Smooth muscle cell (in vitro differentiated cells): ENCODE measurements at regions not wholly inside any gene's neighbourhood (a gene's known extent, or its start where the extent isn't known, plus 50 kb on each side); places are given as distances from the start of the nearest gene placed in this dataset.
A peak's percentile ranks its signal among the peaks of the same experiment; 100 is the strongest.

Experiments used
- DNase-seq: peaks from one replicate; lab custom pipeline; 2025; ENCODE audit not compliant: unreplicated experiment; lab: John Stamatoyannopoulos, UW
- H2AFZ ChIP-seq: fragments of 200-600 bp; sonication (generic); 2 replicates; pipeline ENCODE4 v1.6.0; 2016; ENCODE audit warnings: antibody characterized with exemption, low read depth, mild to moderate bottlenecking
- H3F3A ChIP-seq: fragments of 200-600 bp; sonication (generic); 2 replicates; pipeline ENCODE4 v1.6.0; 2017; ENCODE audit warnings: antibody characterized with exemption, low read depth
- H3K27ac ChIP-seq: fragments of 200-600 bp; sonication (generic); 2 replicates; pipeline ENCODE4 v1.5.1; 2016; ENCODE audit warnings: low read depth, mild to moderate bottlenecking
- H3K27me3 ChIP-seq: fragments of 200-600 bp; sonication (generic); 2 replicates; pipeline ENCODE4 v1.6.1; 2016; ENCODE audit warnings: low read depth, mild to moderate bottlenecking
- H3K36me3 ChIP-seq: fragments of 200-600 bp; sonication (generic); 2 replicates; pipeline ENCODE4 v1.5.1; 2016; ENCODE audit warnings: low read depth
- H3K4me1 ChIP-seq: fragments of 200-600 bp; sonication (generic); 2 replicates; pipeline ENCODE4 v1.5.1; 2016; ENCODE audit warnings: low read depth
- H3K4me2 ChIP-seq: fragments of 200-600 bp; sonication (generic); 2 replicates; pipeline ENCODE4 v1.6.0; 2016; ENCODE audit warnings: mild to moderate bottlenecking
- H3K4me3 ChIP-seq: fragments of 200-600 bp; sonication (generic); 2 replicates; pipeline ENCODE4 v1.5.1; 2016; ENCODE audit warnings: mild to moderate bottlenecking
- H3K79me2 ChIP-seq: fragments of 200-600 bp; sonication (generic); 2 replicates; pipeline ENCODE4 v1.6.0; 2016; ENCODE audit warnings: low read depth, mild to moderate bottlenecking
- H3K9ac ChIP-seq: fragments of 200-600 bp; sonication (generic); 2 replicates; pipeline ENCODE4 v1.6.0; 2016; ENCODE audit warnings: low read depth
- H3K9me3 ChIP-seq: fragments of 200-600 bp; sonication (generic); replicated peaks from 2 replicates; pipeline ENCODE4 v1.5.1; 2016; ENCODE audit warnings: low read depth
- H4K20me1 ChIP-seq: fragments of 200-600 bp; sonication (generic); 2 replicates; pipeline ENCODE4 v1.6.0; 2016; ENCODE audit warnings: low read depth
- WGBS: methylation state at CpG from one replicate; pipeline ENCODE4 v1.1.7; 2016; ENCODE audit warnings: low lambda C conversion rate; 5-methylcytosine and 5-hydroxymethylcytosine counted together
- TF ChIP-seq, protein P1 (sequence below): fragments of 200-600 bp; sonication (generic); IDR thresholded peaks from 2 replicates; pipeline ENCODE4 v1.5.1; 2017; ENCODE audit warnings: borderline replicate concordance, mild to moderate bottlenecking, antibody characterized with exemption; ENCODE audit not compliant: insufficient read depth, poor library complexity, severe bottlenecking

GRCh38 chr5:34591723-34592122, 64.4 kb upstream of the RAI14 start:
- Histone ChIP-seq H3K79me2 (no peaks in the 10 kb centered on the region), H3F3A (peaks cover 7% of the 10 kb centered on the region), H3K4me3 (no peak overlapping the region), H2AFZ (no peak overlapping the region), H3K36me3 (no peaks in the 10 kb centered on the region), H3K9me3 (no peaks in the 10 kb centered on the region), H4K20me1 (no peaks in the 10 kb centered on the region), H3K4me2 (no peak overlapping the region), H3K4me1 (peaks cover 9% of the 10 kb centered on the region), H3K9ac (no peak overlapping the region), H3K27ac (no peak overlapping the region), H3K27me3 (no peaks in the 10 kb centered on the region)
- TF ChIP-seq, protein P1, sequence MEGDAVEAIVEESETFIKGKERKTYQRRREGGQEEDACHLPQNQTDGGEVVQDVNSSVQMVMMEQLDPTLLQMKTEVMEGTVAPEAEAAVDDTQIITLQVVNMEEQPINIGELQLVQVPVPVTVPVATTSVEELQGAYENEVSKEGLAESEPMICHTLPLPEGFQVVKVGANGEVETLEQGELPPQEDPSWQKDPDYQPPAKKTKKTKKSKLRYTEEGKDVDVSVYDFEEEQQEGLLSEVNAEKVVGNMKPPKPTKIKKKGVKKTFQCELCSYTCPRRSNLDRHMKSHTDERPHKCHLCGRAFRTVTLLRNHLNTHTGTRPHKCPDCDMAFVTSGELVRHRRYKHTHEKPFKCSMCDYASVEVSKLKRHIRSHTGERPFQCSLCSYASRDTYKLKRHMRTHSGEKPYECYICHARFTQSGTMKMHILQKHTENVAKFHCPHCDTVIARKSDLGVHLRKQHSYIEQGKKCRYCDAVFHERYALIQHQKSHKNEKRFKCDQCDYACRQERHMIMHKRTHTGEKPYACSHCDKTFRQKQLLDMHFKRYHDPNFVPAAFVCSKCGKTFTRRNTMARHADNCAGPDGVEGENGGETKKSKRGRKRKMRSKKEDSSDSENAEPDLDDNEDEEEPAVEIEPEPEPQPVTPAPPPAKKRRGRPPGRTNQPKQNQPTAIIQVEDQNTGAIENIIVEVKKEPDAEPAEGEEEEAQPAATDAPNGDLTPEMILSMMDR: no peak
- DNase-seq: no peak
- WGBS: 94% methylated on average over 5 of the region's 5 CpGs

- no peaks in the 10 kb centered on the region for H4K20me1 ChIP-seq
- H3K9ac ChIP-seq: no peak overlapping the region
- H3K79me2 ChIP-seq: no peaks in the 10 kb centered on the region
- no peak overlapping the region for H3K4me3 ChIP-seq
- TF ChIP-seq, protein P1: no peak
- no peak for DNase-seq
- peak overlapping the region; percentile 25 for H3K27ac ChIP-seq
- H3K27me3 ChIP-seq: no peaks in the 10 kb centered on the region
- H3K36me3 ChIP-seq: no peaks in the 10 kb centered on the region
- H3F3A ChIP-seq: peaks cover 14% of the 10 kb centered on the region
- no peaks in the 10 kb centered on the region for H3K4me1 ChIP-seq
- 73% methylated on average over 7 of the region's 7 CpGs for WGBS
- H2AFZ ChIP-seq: peak overlapping the region; percentile 74
- H3K9me3 ChIP-seq: no peaks in the 10 kb centered on the region
- H3K4me2 ChIP-seq: peak overlapping the region; percentile 18
These were observed 58.8 kb upstream of the RAI14 start for GRCh38 chr5:34597034-34598027.

- H3K79me2 ChIP-seq: no peaks in the 10 kb centered on the region
- H4K20me1 ChIP-seq: no peaks in the 10 kb centered on the region
- no peak overlapping the region for H3K9ac ChIP-seq
- no peak for DNase-seq
- no peaks in the 10 kb centered on the region for H3K4me1 ChIP-seq
- H3K4me2 ChIP-seq: peak overlapping the region; percentile 33
- no peaks in the 10 kb centered on the region for H3K27me3 ChIP-seq
- H3F3A ChIP-seq: peaks cover 14% of the 10 kb centered on the region
- TF ChIP-seq, protein P1: no peak
- no peaks in the 10 kb centered on the region for H3K9me3 ChIP-seq
- peak overlapping the region; percentile 42 for H3K27ac ChIP-seq
- no peak overlapping the region for H2AFZ ChIP-seq
- no peaks in the 10 kb centered on the region for H3K36me3 ChIP-seq
- whole genome bisulfite sequencing: 65% methylated on average over 5 of the region's 5 CpGs
- H3K4me3 ChIP-seq: no peak overlapping the region
These were observed 57.8 kb upstream of the RAI14 start for GRCh38 chr5:34598177-34598794.
